WTC11 (cell line): ENCODE measurements at regions not wholly inside any gene's neighbourhood (a gene's known extent, or its start where the extent isn't known, plus 50 kb on each side); places are given as distances from the start of the nearest gene placed in this dataset.
"Not testable (repeated sequence)": the region's sequence is repeated elsewhere in the genome, so short reads cannot be mapped to it uniquely, and the experiment has no call there.

Source experiments
- CREB1 ChIP-seq: sonication (generic); formaldehyde crosslinking; IDR thresholded peaks from 2 replicates; pipeline ENCODE4 v1.8.0; 2023; ENCODE audit warnings: mild to moderate bottlenecking, missing genetic modification reagents
- ZNF423 ChIP-seq: fragments of 250-450 bp; sonication (Bioruptor Pico); IDR thresholded peaks from 2 replicates; pipeline ENCODE4 v2.1.2; 2022; ENCODE audit warnings: mild to moderate bottlenecking, moderate library complexity
- TF ChIP-seq, protein P1 (sequence below): fragments of 200-600 bp; IDR thresholded peaks from 2 replicates; pipeline ENCODE4 v1.8.0; 2022; ENCODE audit warnings: antibody characterized with exemption
- TF ChIP-seq, protein P2 (sequence below): sonication (generic); formaldehyde crosslinking; IDR thresholded peaks from 2 replicates; pipeline ENCODE4 v1.8.1; 2022; ENCODE audit warnings: low read depth, mild to moderate bottlenecking, moderate library complexity, missing genetic modification reagents, borderline replicate concordance
- TF ChIP-seq, protein P3 (sequence below): sonication (generic); formaldehyde crosslinking; IDR thresholded peaks from 2 replicates; pipeline ENCODE4 v1.8.1; 2023; ENCODE audit warnings: mild to moderate bottlenecking, moderate library complexity, missing genetic modification reagents

DNA sequence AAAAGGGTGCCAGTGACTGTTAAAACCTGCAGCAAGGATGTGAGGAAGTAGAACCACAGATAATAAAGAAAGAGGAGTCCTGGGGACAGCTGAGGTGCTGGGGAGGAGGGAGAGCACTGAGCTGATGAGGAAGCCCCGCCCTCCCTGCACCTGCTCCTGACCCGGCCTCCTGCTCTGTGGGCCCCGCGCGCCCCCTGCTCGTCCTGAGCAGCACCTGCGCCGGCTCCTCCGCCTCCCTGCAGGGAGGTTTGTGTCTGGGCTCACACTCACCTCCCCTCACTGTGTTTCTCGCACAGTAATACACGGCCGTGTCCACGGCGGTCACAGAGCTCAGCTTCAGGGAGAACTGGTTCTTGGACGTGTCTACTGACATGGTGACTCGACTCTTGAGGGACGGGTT, 797.6 kb downstream of the TMEM121 start:
- TF ChIP-seq, protein P1, sequence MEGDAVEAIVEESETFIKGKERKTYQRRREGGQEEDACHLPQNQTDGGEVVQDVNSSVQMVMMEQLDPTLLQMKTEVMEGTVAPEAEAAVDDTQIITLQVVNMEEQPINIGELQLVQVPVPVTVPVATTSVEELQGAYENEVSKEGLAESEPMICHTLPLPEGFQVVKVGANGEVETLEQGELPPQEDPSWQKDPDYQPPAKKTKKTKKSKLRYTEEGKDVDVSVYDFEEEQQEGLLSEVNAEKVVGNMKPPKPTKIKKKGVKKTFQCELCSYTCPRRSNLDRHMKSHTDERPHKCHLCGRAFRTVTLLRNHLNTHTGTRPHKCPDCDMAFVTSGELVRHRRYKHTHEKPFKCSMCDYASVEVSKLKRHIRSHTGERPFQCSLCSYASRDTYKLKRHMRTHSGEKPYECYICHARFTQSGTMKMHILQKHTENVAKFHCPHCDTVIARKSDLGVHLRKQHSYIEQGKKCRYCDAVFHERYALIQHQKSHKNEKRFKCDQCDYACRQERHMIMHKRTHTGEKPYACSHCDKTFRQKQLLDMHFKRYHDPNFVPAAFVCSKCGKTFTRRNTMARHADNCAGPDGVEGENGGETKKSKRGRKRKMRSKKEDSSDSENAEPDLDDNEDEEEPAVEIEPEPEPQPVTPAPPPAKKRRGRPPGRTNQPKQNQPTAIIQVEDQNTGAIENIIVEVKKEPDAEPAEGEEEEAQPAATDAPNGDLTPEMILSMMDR: not testable (repeated sequence)
- TF ChIP-seq CREB1; ZNF423 (CRISPR knock-in tag): not testable (repeated sequence)
- TF ChIP-seq, protein P2, sequence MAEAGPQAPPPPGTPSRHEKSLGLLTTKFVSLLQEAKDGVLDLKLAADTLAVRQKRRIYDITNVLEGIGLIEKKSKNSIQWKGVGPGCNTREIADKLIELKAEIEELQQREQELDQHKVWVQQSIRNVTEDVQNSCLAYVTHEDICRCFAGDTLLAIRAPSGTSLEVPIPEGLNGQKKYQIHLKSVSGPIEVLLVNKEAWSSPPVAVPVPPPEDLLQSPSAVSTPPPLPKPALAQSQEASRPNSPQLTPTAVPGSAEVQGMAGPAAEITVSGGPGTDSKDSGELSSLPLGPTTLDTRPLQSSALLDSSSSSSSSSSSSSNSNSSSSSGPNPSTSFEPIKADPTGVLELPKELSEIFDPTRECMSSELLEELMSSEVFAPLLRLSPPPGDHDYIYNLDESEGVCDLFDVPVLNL (CRISPR knock-in tag): not testable (repeated sequence)
- TF ChIP-seq, protein P3, sequence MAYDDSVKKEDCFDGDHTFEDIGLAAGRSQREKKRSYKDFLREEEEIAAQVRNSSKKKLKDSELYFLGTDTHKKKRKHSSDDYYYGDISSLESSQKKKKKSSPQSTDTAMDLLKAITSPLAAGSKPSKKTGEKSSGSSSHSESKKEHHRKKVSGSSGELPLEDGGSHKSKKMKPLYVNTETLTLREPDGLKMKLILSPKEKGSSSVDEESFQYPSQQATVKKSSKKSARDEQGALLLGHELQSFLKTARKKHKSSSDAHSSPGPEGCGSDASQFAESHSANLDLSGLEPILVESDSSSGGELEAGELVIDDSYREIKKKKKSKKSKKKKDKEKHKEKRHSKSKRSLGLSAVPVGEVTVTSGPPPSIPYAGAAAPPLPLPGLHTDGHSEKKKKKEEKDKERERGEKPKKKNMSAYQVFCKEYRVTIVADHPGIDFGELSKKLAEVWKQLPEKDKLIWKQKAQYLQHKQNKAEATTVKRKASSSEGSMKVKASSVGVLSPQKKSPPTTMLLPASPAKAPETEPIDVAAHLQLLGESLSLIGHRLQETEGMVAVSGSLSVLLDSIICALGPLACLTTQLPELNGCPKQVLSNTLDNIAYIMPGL (CRISPR knock-in tag): not testable (repeated sequence)
